Right forelimb (tissue), 1 donor: ENCODE measurements at regions not wholly inside any gene's neighbourhood (a gene's known extent, or its start where the extent isn't known, plus 50 kb on each side); places are given as distances from the start of the nearest gene placed in this dataset.

Experiments used
- DNase-seq: peaks from one replicate; pipeline ENCODE4 v3.0.0-alpha.2; 2018

DNA sequence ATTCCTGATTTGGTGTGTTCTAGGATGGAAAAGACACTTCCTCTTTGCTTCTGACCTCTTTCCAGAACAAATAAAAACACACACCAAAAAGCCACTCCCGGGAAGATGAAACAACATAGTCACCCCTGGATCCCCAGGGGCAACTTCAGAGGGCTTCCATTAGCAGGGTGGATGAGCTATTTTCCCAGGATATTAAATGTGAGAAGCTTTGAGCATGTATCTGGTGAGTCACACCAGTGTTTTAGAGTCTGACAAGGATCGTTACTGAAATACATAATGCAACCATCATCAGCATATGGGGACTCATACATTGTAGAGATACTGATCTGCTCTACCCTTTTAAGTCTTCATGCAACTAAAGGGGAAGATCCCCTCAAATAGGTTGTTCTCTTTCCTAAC, 115.5 kb upstream of the ZNF438 start:
- no peak for DNase-seq

GRCh38 chr10:31148951-31149350, 117.3 kb upstream of the ZNF438 start:
- DNase-seq = no peak

DNA sequence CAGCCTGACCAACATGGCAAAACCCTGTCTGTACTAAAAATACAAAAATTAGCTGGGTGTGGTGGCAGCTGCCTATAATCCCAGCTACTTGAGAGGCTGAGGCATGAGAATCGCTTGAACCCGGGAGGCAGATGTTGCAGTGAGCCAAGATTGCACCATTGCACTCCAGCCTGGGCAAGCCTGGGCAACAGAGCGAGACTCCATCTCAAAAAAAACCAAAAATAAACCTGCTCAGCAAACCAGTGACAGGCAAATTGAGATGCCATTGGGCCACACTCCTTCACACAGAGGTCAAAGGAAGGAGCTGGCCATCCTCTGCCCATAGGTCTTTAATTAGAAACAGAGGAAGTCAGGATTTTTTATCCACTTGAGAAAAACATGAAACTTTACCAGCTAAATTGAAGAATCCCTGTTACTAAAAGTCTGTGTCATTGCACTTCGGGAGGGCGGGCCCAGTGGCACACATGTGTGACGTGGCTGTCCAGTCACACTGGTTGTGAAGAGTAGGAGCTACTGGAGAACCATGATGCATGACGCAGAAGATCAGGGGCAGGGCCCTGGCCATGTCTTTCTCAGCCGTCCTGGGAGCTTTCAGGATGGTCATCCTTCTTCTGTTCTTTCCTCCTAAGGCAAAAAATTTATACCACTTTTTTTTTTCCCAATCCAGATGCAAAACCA, 118.3 kb upstream of the ZNF438 start:
- no peak for DNase-seq

- no peak for DNase-seq
These were observed 119.6 kb upstream of the ZNF438 start for GRCh38 chr10:31151301-31151700.

DNA sequence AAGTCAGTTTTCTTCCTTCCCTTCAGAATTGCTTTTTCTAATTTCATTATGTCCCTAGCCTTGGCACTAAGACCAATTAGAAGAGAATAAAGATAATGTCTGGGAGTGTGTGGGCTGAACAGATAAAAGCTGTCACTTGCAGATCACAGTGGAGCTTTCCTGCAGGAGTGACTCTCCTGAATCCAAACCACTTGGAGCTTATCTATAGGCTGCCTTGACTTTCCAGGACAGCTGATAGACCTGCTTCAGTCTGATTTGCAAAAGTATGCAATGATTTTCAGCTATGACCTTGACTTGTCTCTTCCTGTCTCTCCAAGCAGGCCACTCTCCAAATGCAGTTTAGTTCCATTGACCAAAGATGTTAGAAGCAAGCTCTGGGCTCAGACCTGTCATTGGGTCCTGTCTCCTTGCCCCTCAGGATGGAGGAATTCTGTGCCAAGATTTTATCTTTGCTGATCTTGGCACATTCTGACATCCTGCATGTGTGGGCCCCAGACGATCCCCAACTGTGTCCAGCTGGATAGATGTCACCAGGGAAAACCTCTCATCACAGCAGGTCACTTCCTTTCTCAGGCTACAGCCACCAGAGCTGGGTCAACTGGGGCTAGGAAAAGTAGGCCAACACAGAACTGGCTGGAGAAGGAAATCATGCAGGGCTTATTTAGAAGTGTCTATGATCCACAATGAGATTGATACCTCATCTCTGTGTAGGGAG, 120.9 kb upstream of the ZNF438 start:
- DNase-seq = no peak

GRCh38 chr10:31153161-31153560, 121.5 kb upstream of the ZNF438 start:
- no peak for DNase-seq

DNA sequence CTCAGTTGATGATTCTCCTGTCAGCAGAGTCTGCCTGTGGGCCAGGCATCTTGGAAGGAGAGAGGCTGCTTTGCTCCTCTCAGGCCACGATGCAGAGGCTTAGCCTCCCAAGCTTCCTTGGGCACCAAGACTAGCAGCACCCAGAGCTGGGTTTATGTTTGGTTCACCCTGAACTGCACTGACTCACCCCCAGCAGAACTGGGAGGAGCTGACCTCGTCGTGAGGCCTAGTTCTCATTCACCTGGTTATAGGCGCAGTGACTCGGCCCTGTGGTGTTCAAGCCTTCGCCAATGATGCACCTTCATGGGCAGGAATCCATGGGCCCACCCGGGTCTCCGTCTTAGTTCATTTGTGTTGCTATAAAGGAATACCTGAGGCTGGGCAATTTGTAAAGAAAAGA, 122.0 kb upstream of the ZNF438 start:
- no peak for DNase-seq

DNA sequence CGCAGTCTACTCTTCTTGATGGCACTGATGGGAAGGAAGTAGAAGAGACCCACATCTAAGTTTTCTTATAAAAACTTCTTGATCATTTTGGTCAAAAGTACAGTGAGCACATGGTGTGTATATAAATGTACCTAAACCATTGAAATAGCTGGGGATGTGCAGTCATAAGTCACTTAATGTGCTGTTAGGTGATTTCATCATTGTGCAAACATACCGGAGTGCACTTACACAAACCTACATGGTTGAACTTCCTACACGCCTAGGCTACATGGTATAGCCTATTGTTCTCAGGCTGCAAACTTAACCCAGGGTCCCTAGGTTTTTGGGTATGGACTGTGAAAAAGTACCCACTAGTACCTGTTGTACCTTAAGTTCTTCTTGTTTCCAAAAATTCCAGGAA, 123.3 kb upstream of the ZNF438 start:
- DNase-seq = no peak

- DNase-seq = peak; percentile 86
These were observed 125.7 kb upstream of the ZNF438 start for GRCh38 chr10:31157123-31158010.

DNA sequence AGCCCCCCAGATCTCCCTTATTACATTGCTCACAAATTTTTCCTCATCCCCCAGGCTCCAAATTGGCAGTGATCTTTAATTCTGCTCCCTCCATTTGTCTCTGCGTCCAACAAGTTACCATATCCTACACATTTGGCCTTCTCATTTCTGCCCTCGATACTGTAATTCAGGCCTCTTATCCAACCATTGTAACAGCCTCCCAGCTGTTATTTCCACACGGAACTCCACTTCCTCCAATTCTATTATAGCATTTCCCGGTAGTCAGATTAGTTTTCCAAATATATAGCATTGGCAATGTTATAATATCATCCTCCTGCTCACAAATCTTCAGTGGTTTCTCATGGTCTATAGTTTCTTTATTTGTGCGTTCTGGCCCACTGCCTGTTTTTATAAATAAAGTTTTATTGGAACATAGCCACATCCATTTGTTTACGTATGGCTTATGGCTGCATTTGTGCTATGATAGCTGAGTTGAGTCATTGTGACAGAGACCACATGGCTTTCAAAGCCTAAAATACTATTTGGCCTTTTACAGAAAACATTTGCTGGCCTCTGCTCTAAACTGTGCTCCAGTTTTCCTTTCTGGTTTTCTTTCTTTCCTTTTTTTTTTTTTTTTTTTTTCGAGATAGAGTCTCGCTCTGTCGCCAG, 126.5 kb upstream of the ZNF438 start:
- no peak for DNase-seq

DNA sequence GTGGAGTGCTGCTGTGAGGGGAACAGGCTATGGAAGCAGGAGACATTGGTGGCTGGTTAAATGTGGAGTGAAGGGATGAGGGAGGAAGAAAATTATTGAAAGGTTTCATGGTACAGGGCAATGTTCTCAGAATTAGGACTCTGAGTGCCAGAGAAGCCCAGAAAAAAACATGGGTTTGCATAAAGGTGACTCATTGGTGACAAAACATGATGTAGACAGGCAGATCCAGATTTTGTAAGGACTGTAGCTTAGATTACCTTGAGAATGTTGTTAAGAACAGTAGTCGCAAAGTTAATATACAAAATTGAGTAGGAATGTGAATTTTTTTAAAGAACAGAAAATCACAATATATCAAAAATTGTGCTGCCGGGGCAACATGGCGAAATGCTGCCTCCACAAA, 134.9 kb upstream of the ZNF438 start:
- DNase-seq = no peak

- DNase-seq = no peak
These were observed 139.0 kb upstream of the ZNF438 start for GRCh38 chr10:31170636-31171035.

- no peak for DNase-seq
These were observed 139.9 kb upstream of the ZNF438 start for GRCh38 chr10:31171402-31172083.

GRCh38 chr10:31172925-31173324, 141.3 kb upstream of the ZNF438 start:
- DNase-seq = no peak

DNA sequence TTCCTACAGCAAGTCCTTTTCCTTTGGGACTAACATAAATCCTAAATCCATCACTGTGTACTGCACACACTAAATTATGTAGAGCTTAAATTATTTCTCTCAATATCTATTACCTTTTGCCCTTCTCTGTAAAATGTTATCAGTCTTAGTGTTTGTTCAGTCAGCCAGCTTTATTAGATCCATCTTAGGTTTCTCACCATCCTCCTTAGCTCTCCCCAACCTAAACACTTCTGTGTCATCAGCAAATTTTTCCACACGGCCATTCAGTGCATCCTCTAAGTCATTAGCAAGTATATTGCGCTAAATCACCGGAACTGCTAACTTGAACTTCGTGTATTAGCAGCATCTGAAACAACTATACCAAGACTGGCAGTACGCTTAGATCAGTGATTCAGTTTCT, 142.1 kb upstream of the ZNF438 start:
- DNase-seq = no peak

DNA sequence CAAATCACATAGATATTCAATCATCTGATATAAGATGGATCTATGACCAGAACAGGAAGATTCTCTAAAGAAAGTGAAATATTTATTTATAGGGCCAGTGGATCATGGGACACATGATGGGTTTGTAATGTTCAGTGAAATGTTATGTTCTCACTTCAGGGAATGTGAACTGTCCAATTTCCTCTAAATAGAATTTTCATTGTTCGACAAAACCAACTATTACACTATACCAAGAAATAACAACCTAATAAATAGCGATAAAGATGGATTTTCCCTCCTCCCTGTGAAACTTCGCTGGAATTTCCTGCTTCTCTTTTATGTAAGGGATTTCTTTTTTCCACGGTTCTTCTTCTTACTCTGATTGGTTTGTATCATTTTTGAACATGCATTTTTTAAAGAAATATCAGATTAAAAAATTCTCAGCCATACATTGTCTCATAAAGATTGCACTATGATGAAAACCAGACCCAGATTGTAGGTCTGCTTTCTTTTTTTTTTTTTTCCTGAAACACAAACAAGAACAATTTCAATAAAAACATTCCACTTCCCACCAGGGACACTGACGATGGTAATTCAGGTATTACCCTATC, 139.8 kb upstream of the ZEB1 start:
- DNase-seq = no peak

GRCh38 chr10:31186225-31187000, 132.6 kb upstream of the ZEB1 start:
- DNase-seq = no peak

- no peak for DNase-seq
These were observed 131.8 kb upstream of the ZEB1 start for GRCh38 chr10:31187182-31187581.

DNA sequence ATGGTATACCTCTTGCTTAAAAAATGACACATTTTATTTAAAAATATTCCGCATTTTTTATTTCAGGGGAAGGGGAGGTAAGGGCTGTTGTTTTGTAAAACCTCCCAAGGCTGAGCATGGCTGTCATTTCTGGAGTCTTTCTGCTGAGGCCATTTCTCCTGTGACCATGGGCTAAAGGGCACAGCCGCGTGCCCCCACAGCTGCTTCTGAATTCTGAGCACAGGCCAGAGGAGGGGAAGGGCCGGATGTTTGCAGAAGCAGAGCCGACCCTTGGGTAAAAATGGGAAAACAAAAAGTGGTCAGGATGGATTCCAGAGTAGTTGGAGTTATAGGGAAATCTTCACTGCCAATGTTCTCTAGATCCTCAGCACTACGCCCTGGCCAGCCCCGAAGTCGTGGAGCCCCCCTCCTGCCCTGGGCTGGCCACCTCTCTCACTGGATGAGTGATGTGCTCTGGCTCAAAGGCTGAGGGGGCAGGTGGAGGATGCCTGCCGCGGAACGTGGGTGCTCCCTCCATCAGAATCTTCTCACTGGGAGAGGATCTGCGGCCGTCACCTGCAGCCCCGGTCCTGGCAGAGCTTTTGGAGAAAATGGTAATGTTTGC, 131.3 kb upstream of the ZEB1 start:
- DNase-seq = no peak

GRCh38 chr10:31188792-31189406, 130.1 kb upstream of the ZEB1 start:
- no peak for DNase-seq
